G401 (cell line): ENCODE measurements at regions not wholly inside any gene's neighbourhood (a gene's known extent, or its start where the extent isn't known, plus 50 kb on each side); places are given as distances from the start of the nearest gene placed in this dataset.
"Not testable (repeated sequence)": the region's sequence is repeated elsewhere in the genome, so short reads cannot be mapped to it uniquely, and the experiment has no call there.

Experiments
- DNase-seq: peaks from one replicate; pipeline ENCODE4 v3.0.0-alpha.2; 2015; ENCODE audit warnings: low spot score
- in situ Hi-C: cut with HindIII; loops from 2 replicates; pipeline ENCODE4 v1.10.0; 2016; ENCODE audit warnings: low sequenced_read_pairs, mixed read lengths

DNA sequence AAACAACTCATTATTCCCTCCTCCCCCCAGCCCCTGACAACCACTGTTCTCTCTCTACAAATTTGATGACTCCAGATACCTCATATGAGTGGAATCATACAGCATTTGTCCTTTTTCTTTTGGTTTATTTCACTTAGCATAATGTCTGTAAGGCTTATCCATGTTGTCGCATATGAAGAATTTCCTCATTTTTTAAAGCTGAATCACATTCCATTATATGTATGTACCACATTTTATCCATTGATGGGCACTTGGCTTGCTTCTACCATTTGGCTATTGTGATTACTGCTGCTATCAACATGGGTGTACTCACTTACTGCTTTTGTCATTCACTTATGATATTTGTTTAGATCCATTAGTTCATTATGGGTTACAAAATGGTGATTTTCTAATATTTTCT, 112.8 kb downstream of the BUB3 start:
- in situ Hi-C loops = no loop called here
- DNase-seq = no peak

- DNase-seq = no peak
- in situ Hi-C loops = no loop called here
Observed at GRCh38 chr10:123269017-123269552, 114.9 kb downstream of the BUB3 start.

- no peak for DNase-seq
- in situ Hi-C loops = no loop called here
Observed at GRCh38 chr10:123269675-123270074, 115.5 kb downstream of the BUB3 start.

- DNase-seq = no peak
- in situ Hi-C loops = no loop called here
Observed at GRCh38 chr10:123270221-123270620, 116.0 kb downstream of the BUB3 start.

GRCh38 chr10:123270806-123271205, 116.6 kb downstream of the BUB3 start:
- DNase-seq = no peak
- in situ Hi-C loops = no loop called here

GRCh38 chr10:123272171-123272570, 118.0 kb downstream of the BUB3 start:
- DNase-seq = no peak
- in situ Hi-C loops = no loop called here

- DNase-seq = no peak
Observed at GRCh38 chr10:123274306-123275135, 120.3 kb downstream of the BUB3 start.

GRCh38 chr10:123275136-123275564, 120.9 kb downstream of the BUB3 start:
- DNase-seq = no peak

More at GRCh38 chr10:123274306-123275135, 120.3 kb downstream of the BUB3 start:
- in situ Hi-C loops = no loop called here

GRCh38 chr10:123278445-123278844, 124.2 kb downstream of the BUB3 start:
- in situ Hi-C loops = no loop called here
- no peak for DNase-seq

More at GRCh38 chr10:123275136-123275564, 120.9 kb downstream of the BUB3 start:
- in situ Hi-C loops = no loop called here

DNA sequence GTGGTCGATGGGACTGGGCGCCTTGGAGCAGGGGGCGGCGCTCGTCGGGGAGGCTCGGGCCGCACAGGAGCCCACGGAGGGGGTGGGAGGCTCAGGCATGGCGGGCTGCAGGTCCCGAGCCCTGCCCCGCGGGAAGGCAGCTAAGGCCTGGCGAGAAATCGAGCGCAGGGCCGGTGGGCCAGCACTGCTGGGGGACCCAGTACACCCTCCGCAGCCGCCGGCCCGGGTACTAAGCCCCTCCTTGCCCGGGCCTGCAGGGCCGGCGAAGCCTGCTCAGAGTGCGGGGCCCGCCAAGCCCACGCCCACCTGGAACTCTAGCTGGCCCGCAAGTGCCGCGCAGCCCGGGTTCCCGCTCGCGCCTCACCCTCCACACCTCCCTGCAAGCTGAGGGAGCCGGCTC, 129.2 kb downstream of the BUB3 start:
- DNase-seq, in situ Hi-C loops: not testable (repeated sequence)

DNA sequence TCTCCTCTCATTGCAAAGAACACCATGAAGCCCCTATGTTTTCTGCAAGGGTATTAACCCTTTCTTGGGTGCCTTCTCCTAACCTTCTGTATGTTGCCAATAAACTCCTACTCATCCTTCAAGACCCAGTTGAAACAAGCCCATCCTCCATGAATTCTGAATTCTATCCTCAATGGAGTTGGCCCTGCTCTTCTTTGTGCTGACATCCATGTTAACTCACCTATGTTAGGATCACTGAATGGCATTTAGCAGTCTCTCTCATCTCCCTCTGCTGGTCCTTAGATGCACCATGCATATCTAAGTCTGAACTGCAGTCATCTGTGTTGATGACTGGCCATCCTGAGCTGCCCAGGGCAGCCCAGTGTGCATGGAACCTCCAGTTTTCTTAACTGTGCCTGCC, 129.8 kb downstream of the BUB3 start:
- no peak for DNase-seq
- in situ Hi-C loops = no loop called here

DNA sequence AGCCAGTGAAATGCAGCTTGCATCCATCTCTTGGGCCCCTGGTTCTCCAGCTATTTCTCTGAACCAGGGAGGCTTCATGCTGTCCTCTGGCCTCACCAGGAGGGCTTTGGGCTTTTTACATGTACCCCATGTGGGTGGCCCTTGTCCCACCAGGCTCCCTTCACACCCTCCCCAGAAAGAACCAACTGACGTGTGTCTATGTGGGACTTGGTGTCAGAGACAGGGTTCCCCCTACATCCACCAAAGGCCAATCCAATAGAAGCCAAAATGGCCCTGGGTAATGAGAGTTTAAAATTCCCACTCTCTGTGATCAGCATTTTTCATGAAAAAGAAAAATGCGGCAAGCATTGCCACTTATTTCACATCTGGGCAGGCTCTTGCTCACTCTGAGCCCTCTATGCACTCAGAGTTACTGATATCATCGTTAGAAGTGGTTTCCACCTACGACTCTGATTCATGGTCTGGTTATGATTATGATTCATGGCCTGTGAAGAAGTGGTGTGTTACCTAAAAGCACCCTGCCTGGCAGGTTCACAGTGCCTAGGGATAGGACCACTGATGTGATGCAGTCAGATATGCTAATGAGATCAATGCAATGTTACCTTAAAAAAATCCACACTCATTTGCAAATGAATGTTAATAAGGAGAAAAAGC, 133.5 kb downstream of the BUB3 start:
- DNase-seq = no peak
- in situ Hi-C loops = no loop called here

DNA sequence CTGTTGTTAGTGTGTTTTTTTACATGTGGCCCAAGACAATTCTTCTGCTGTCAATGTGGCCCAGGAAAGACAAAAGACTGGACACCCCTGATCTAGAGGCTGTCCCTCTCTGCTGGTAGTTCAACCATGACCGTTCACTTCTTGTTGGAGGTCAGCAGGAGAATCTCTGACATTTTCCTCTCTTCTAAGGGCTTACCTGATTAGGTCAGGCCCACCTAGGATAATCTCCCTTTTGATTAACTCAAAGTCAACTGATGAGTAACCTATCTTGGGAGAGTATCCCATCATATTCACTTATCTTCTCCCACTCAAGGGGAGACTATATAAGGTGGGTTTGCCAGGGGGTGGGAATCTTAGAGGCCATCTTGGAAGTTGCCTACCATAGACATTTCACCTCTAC, 135.2 kb downstream of the BUB3 start:
- DNase-seq = no peak

GRCh38 chr10:123294109-123294508, 139.9 kb downstream of the BUB3 start:
- in situ Hi-C loops = no loop called here
- no peak for DNase-seq

More for the DNA sequence above, 135.2 kb downstream of the BUB3 start:
- in situ Hi-C loops = no loop called here

DNA sequence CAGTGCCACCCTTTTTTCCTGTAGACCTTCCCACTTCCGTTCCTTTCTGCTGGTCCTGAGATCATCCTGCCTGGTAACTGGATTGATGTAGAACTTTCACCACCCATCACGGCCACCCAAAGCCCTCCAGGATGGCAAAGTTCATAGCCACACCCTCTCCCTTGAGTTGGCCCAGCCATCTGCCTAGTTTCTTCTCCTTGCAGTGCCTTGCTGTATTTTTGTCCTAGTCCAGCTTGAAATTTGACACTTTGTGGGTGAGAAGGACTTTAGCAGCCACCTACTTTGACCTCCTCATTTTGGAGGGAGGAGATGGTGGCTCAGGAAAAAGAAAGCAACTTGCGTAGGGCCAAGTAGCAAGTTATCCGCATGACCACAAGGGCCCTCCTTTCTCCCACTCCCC, 140.7 kb downstream of the BUB3 start:
- no peak for DNase-seq
- in situ Hi-C loops = no loop called here

DNA sequence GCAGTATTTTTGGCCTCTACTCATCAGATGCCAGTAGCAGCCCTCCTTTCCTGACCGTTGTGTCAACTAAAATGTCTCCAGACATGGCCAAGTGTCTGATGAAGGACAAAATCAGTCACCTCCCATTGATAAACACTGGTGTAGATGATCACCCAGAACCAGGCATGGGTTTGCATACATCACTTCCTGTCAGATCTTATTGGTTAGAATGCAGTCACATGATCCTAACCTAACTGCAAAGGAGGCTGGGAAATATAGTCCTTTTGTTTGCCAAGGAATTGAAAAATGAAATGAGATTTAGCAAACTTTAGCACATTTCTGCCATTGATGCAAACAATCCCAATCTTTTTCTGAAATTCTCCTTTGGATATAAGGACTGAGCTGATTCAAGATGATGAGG, 141.4 kb downstream of the BUB3 start:
- DNase-seq = no peak
- in situ Hi-C loops = no loop called here

DNA sequence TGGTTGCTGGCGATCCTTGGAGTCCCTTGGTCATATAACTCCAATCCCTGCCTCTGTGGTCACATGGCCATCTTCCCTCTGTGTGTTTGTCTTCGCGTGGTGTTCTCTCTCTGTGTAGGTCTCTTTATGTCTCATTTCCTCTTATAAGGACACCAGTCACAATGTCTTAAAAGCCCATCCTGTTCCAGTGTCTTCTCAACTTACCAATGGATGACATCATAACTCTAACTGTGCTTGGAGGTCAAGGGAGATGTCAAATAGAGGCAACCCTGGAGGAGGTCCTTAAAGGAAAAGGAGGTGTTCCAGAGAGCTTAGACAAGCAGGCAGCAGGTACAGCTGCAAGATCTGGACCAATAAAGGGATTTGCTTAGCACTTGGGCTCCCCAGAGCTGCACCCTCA, 143.0 kb downstream of the BUB3 start:
- no peak for DNase-seq
- in situ Hi-C loops = no loop called here

DNA sequence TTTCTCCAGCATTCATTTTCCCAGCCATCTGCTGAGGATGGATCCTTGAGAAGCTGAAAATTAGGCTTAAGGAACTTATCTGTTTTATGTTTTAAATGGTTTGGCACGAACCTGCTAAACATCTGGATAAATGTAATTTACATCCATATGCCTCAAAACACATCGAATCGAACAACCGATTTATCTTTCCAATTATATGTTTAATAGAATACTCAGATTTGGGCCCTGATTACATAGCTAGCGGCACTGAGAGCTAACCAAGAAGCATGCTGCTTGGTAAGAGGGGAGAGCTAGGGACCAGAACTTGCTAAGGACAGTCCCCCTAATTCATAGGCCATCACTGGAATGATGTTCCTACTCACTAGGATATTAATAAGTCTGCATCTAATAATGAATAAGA, 144.4 kb downstream of the BUB3 start:
- in situ Hi-C loops = no loop called here
- no peak for DNase-seq

- no peak for DNase-seq
- in situ Hi-C loops = no loop called here
Observed at GRCh38 chr10:123299598-123299997, 145.4 kb downstream of the BUB3 start.

- no peak for DNase-seq
- in situ Hi-C loops = no loop called here
Observed at GRCh38 chr10:123301077-123301857, 147.1 kb downstream of the BUB3 start.
